ENCODE measurements at regions not wholly inside any gene's neighbourhood (a gene's known extent, or its start where the extent isn't known, plus 50 kb on each side); places are given as distances from the start of the nearest gene placed in this dataset.

- CTCF ChIA-PET: no interaction called here
- TF ChIP-seq CHD1 (IDR thresholded peaks at IDR 0.05; ENCODE audit: low read depth, low read length): no peak
- TF ChIP-seq SMC3 (IDR thresholded peaks at IDR 0.05; ENCODE audit: low read depth, low read length): no peak
- TF ChIP-seq NFE2L2 (IDR thresholded peaks at IDR 0.05; ENCODE audit: low read depth, low read length): no peak
- TF ChIP-seq BHLHE40 (IDR thresholded peaks at IDR 0.05; ENCODE audit: low read depth, low read length): no peak
- TF ChIP-seq FOS (IDR thresholded peaks at IDR 0.05; ENCODE audit: low read depth, low read length): no peak
- TF ChIP-seq ELK1 (IDR thresholded peaks at IDR 0.05; ENCODE audit: borderline replicate concordance, low read depth, low read length): no peak
- TF ChIP-seq RCOR1 (IDR thresholded peaks at IDR 0.05; ENCODE audit: insufficient replicate concordance, low read length): no peak
- no peak for TF ChIP-seq CTCF (conservative IDR thresholded peaks at IDR 0.05; ENCODE audit: low read depth, low read length)
- TF ChIP-seq RAD21 (IDR thresholded peaks at IDR 0.05; ENCODE audit: low read length): no peak
- no peak for TF ChIP-seq MAZ (IDR thresholded peaks at IDR 0.05; ENCODE audit: borderline replicate concordance, low read depth, low read length)
- TF ChIP-seq MXI1 (IDR thresholded peaks at IDR 0.05; ENCODE audit: borderline replicate concordance, low read depth, low read length): no peak
- TF ChIP-seq RFX5 (IDR thresholded peaks at IDR 0.05; ENCODE audit: low read depth, low read length): no peak
- TF ChIP-seq CEBPB (IDR thresholded peaks at IDR 0.05; ENCODE audit: low read depth, low read length): no peak
- no peak for TF ChIP-seq MAFK (IDR thresholded peaks at IDR 0.05; ENCODE audit: low read depth, low read length)
- TF ChIP-seq USF2 (IDR thresholded peaks at IDR 0.05; ENCODE audit: low read depth, low read length): no peak
- H3K4ac ChIP-seq (ENCODE audit: low read depth, low read length): no peak overlapping the region
Observed at GRCh38 chr16:50859628-50860360, 117.9 kb downstream of the CYLD start.

More at GRCh38 chr16:50859628-50860360, 117.9 kb downstream of the CYLD start:
- no peaks in the 10 kb centered on the region for H3K36me3 ChIP-seq (ENCODE audit: control insufficient read depth, insufficient read depth, low read length)
- DNase-seq (no peak), ATAC-seq (ENCODE audit: low read depth) (no peak)
- H3K18ac ChIP-seq (ENCODE audit: low read depth, low read length): no peak overlapping the region
- no peak overlapping the region for H3K23ac ChIP-seq (ENCODE audit: low read depth, low read length)
- H3K79me1 ChIP-seq (ENCODE audit: low read depth in 1 of 2, low read length in 2 of 2): no peaks in the 10 kb centered on the region
- H3K4me3 ChIP-seq (ENCODE audit: insufficient read depth, low read depth, low read length): no peak overlapping the region
- H4K5ac ChIP-seq (ENCODE audit: low read depth, low read length): no peak overlapping the region
- H2BK5ac ChIP-seq (ENCODE audit: low read depth, low read length, poor library complexity, severe bottlenecking): no peak overlapping the region
- no peak overlapping the region for H2BK15ac ChIP-seq (ENCODE audit: low read depth, low read length)
- H3K9me1 ChIP-seq (ENCODE audit: insufficient read depth, low read length): no peaks in the 10 kb centered on the region
- H3K4me2 ChIP-seq (ENCODE audit: low read depth, low read length): no peak overlapping the region
- H3K27ac ChIP-seq (ENCODE audit: insufficient read depth, low read length): no peak overlapping the region
- H2BK20ac ChIP-seq (ENCODE audit: low read depth, low read length): no peak overlapping the region
- H4K8ac ChIP-seq (ENCODE audit: low read depth in 2 of 2, low read length in 2 of 2): no peak overlapping the region
- no peak overlapping the region for H2BK120ac ChIP-seq (ENCODE audit: low read depth, low read length)
- no peak overlapping the region for H3K9ac ChIP-seq (ENCODE audit: low read depth, low read length)
- no peaks in the 10 kb centered on the region for H4K20me1 ChIP-seq (ENCODE audit: insufficient read depth, low read length)
- intact Hi-C loops (cut with micrococcal nuclease) (no loop called here), dilution Hi-C loops (cut with HindIII; ENCODE audit: low sequenced_read_pairs, unreplicated experiment) (no loop called here), in situ Hi-C loops (cut with MboI; ENCODE audit: low sequenced_read_pairs) (no loop called here)
- H3K4me1 ChIP-seq (ENCODE audit: control insufficient read depth, insufficient read depth, low read length): peaks cover 4% of the 10 kb centered on the region; the same call in 1 of the 2 replicates
- H3K14ac ChIP-seq (replicated peaks; ENCODE audit: low read depth, low read length): no peak overlapping the region
- no peak overlapping the region for H3K56ac ChIP-seq (ENCODE audit: extremely low read depth, insufficient read depth, low read length)
- POLR2A ChIA-PET (ENCODE audit: unreplicated experiment): no interaction called here
- 50% methylated on average over 2 of the region's 12 CpGs; no CpG with 5 or more reads in 1 of the 2 experiments for WGBS, 2 experiments (ENCODE audit: extremely low coverage in 2 of 2, insufficient read length in 1 of 2)
- no peak overlapping the region for H2AK9ac ChIP-seq (replicated peaks; ENCODE audit: low read depth, low read length, poor library complexity)
- H4K91ac ChIP-seq (ENCODE audit: insufficient read depth, low read depth, low read length): no peak overlapping the region
- H2AK5ac ChIP-seq (ENCODE audit: low read depth, low read length): no peak overlapping the region
- no TSS peak for BruUV-seq (replicated peaks)
- no peaks in the 10 kb centered on the region; the same call in 1 of the 2 replicates for H3K27me3 ChIP-seq (ENCODE audit: control insufficient read depth, insufficient read depth, low read length)
- no peak overlapping the region for H2AFZ ChIP-seq (replicated peaks; ENCODE audit: low read length, poor library complexity)
- H3K9me3 ChIP-seq (ENCODE audit: control insufficient read depth, insufficient read depth, low read length): no peaks in the 10 kb centered on the region; the same call in 1 of the 2 replicates

Data from IMR-90 (cell line).